GM18907 (cell line): ENCODE measurements at regions not wholly inside any gene's neighbourhood (a gene's known extent, or its start where the extent isn't known, plus 50 kb on each side); places are given as distances from the start of the nearest gene placed in this dataset.

Source experiments
- ATAC-seq: cut with Tn5 transposase; IDR thresholded peaks from one replicate; pipeline ENCODE4 v1.9.1; 2021; ENCODE audit warnings: mild to moderate bottlenecking, moderate library complexity; ENCODE audit not compliant: unreplicated experiment

DNA sequence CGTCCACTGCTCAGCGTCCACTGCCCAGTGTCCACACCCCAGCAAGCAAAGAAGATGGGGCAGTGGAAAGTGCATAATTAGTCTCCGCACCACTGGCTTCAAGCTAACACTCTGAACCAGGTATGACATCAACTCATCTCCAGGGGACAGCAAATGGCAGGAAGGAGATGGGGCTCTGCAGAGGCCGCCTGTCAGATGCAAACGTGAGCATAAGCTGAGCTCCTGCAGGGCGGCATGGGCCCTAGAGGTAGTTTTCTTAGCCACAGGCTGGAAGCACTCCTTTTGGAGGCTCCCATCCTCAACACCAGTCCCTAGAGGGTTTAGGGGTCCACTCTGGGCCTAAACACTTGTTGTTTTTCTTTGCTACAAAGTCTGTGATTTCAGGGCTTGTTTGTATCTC is 335.8 kb upstream of the MKI67 start:
- no peak for ATAC-seq

- no peak for ATAC-seq
Observed at GRCh38 chr10:128462844-128463243, 336.6 kb upstream of the MKI67 start.

GRCh38 chr10:128463991-128464760 is 338.0 kb upstream of the MKI67 start:
- no peak for ATAC-seq

- no peak for ATAC-seq
Observed at GRCh38 chr10:128465697-128466096, 339.5 kb upstream of the MKI67 start.

DNA sequence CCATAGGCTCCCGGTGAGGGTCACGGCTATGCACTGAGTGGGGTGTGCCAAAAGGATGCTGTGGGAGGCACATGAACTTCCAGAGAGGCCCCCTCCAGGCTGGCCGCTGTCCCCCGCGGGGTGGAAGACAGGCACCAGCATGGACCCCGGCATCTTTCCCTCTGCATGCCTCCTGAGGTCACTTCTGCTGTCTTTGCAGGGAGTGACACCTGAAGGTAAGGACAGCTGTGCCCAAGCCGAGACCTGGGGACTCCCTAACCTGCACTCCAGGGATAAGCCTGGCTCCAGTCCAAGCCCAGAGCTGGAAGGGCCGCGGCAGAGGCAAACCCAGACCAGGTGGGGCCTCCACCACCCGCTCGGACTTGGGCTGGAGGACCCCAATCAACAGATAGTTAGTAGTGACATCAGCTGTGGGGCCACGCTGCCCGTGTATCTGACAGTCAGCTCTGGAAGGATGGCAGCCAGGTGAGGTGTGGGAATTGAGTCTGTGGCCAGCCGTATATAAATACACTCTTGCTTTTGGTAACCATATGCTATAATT is 340.7 kb upstream of the MKI67 start:
- no peak for ATAC-seq

GRCh38 chr10:128468462-128468861 is 342.2 kb upstream of the MKI67 start:
- ATAC-seq: no peak

GRCh38 chr10:128469515-128469914 is 343.3 kb upstream of the MKI67 start:
- no peak for ATAC-seq

DNA sequence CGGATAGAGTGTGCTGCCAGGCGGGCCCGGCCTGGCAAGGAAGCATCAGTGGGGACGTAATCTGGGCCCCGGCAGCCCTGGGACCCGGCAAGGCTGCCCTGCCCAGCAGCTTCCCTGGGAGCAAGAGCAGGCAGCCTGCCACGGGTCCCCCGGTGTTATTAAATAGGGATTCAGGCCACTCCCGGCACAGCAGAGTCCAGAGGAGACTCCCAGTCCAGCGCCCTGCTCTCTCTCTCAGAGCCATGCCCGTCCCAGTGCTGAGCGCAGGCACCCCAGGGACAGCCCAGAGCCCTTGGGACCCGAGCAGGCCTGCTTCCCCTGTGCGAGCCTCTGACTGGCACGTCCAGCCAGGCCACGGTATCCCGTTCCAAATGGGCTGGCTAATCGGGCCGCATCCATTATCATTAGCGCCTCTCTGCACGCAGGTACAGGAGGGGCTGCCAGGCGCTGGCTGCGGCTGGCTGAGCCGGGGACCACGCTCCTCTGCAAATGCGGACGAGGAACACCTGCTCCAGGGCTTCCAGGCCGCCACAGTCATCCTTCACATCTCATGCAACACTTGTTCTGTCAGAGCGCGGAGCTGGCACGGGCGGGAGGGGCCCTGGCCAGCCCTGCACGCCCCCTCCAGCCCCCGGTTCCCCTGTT is 344.2 kb upstream of the MKI67 start:
- no peak for ATAC-seq

DNA sequence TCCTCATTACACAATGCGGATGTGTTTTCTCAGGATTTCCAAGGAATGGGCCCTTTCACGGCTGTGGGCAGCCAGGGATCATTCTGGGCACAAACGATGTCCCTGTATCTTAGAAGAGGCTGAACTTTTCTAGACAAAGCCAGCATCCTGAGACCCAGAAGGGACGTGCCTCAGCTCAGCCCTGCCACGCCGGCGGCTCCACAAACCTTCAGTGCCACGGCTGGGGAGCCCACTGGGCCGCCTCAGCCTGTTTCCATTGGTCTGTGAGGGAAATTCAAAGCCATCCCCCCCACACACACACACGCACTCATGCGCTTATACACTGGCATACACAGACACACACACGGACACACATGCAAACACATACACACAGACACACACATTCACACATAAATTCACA is 344.9 kb upstream of the MKI67 start:
- no peak for ATAC-seq

DNA sequence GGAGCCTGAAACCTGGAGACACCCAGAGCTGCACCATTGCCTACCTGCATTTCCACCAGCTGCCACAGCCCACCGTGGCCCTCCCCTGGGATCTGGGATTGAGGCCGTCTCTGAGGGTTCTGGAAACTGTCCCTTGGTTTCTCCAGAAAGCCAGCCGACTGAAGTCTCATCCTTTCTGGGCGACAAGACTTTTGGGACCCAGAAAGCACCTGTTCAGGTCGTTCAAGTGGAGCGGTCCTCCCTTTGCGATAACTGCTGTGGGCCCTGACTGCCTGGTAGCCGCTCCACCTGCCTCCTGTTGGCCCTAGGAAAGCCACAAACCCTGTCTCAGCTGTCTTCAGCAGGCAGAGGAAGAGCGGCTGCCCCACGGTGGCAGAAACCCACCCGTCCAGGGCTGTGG is 346.0 kb upstream of the MKI67 start:
- ATAC-seq: no peak

GRCh38 chr10:128473396-128473795 is 347.2 kb upstream of the MKI67 start:
- no peak for ATAC-seq

DNA sequence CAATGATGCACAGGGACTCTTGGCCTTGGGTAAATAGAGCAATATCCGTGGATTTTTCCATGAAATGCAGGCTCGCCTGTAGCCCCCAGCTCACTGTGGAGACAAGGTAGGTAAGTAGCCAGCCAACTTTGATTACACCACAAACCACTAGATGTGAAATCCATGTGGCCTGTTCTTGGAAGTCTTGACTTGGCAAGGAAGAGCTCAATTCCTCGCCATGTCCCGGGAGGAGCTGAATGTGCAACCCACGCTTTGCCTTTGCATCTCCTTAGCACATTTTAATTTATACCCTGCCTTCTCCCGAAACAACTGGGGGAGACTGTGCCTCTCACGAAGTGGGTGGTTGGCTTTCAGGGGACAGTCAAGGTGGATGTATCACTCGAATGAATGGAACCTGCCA is 347.7 kb upstream of the MKI67 start:
- no peak for ATAC-seq

GRCh38 chr10:128474571-128474970 is 348.3 kb upstream of the MKI67 start:
- no peak for ATAC-seq

GRCh38 chr10:128475686-128476367 is 349.6 kb upstream of the MKI67 start:
- ATAC-seq: no peak

GRCh38 chr10:128476368-128476725 is 350.1 kb upstream of the MKI67 start:
- ATAC-seq: no peak

GRCh38 chr10:128476845-128477244 is 350.6 kb upstream of the MKI67 start:
- ATAC-seq: no peak

DNA sequence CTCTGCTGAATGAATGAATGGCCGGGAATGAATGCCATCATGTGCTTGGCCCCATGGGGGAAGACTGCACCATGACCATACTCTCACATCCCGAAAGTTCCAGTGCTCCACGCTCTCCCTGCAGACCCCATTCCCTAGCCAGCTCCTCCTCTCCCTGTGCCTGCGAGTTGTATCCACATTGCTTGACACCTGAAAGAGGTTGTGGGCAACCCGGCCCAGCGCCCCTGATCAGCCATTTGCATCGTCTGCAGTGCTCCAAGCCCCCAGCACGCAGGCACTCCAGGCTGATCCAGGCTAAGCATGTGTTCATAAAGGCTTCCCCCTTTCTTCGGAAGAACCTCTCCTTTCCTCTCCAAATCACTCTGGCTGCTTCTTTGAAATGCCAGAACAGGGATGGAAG is 354.4 kb upstream of the MKI67 start:
- no peak for ATAC-seq

- ATAC-seq: no peak
Observed at GRCh38 chr10:128481152-128481840, 355.1 kb upstream of the MKI67 start.

GRCh38 chr10:128482052-128482451 is 355.8 kb upstream of the MKI67 start:
- no peak for ATAC-seq

GRCh38 chr10:128483216-128483615 is 357.0 kb upstream of the MKI67 start:
- ATAC-seq: no peak

DNA sequence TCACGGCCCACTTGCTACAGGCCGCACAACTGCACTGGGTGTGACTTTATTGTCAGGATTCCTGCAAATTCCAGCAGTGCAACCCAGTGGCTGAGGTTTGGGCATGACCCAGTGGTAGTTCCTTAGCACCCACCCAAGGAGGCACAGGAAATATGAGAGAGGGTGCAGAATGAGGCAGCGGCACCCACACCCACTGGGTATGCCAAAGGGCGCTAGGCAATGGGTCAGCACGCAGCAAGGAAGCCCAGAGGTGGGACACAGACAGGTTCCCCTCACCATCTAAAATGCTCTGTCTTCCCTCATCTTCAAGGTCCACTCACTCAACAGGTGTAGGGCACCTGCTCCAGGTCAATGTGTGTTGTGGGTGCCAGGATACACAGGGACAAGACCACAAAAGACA is 357.8 kb upstream of the MKI67 start:
- ATAC-seq: no peak
